ENCODE measurements at regions not wholly inside any gene's neighbourhood (a gene's known extent, or its start where the extent isn't known, plus 50 kb on each side); places are given as distances from the start of the nearest gene placed in this dataset.

DNA sequence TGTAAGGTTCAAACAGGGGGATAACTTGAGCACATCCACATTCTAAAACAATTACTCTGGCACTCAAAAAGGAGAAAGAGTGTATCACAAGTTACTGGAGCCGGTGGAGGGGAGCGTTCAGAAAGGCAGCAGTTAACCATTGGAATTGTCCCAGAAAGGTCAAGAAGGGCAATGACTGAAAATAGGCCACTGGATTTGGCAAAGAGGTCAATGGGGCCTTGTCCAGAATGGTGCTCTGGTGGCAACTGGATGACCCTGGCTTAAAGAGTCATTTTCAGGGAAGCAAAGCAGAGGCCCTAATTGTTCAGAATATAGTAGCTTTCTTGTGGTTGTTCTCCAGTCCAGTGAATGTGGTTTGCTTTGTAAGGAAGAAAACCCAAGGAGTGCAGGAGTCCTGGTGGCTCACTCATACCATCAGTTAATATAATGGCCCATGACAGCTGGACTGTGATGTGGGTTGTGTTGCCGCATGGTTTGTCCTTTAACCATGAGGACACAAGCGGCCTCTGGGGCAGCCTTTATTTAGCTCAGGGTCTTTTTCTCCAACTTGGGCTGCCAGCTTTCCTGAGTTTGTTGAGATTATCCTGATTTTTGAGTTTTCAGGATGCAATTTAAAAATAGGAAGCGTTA lies 142.8 kb upstream of the PELI2 start:
- intact Hi-C loops (cut with DNase I; ENCODE audit: low total_unique reads) (no loop called here), in situ Hi-C loops (cut with MboI; ENCODE audit: low pct_ligation_motif_present in 1 of 4, low pct_unique_long_range_greater_than_20kb in 1 of 4, low sequenced_read_pairs in 3 of 4) (no loop called here)
- DNase-seq: no peak
- no peaks in the 10 kb centered on the region for H3K9me3 ChIP-seq
- peaks cover 8 to 17% (median 10%) of the 10 kb centered on the region in 4 donors for H3K4me1 ChIP-seq
- H3K36me3 ChIP-seq: no peaks in the 10 kb centered on the region
- WGBS, 2 donors (ENCODE audit: low coverage in 1 of 2): 90 to 100% methylated on average over 5 of the region's 5 CpGs
- H3K27me3 ChIP-seq: no peaks in the 10 kb centered on the region
- peak overlapping the region; percentile 47 to 64 (median 60) for H3K27ac ChIP-seq
- no peak overlapping the region for H3K4me3 ChIP-seq
- TF ChIP-seq POLR2AphosphoS5 (IDR thresholded peaks at IDR 0.05) (no peak), POLR2A (IDR thresholded peaks at IDR 0.05) (no peak), EP300 (IDR thresholded peaks at IDR 0.05; ENCODE audit: low read depth) (no peak)
- TF ChIP-seq, protein P1, sequence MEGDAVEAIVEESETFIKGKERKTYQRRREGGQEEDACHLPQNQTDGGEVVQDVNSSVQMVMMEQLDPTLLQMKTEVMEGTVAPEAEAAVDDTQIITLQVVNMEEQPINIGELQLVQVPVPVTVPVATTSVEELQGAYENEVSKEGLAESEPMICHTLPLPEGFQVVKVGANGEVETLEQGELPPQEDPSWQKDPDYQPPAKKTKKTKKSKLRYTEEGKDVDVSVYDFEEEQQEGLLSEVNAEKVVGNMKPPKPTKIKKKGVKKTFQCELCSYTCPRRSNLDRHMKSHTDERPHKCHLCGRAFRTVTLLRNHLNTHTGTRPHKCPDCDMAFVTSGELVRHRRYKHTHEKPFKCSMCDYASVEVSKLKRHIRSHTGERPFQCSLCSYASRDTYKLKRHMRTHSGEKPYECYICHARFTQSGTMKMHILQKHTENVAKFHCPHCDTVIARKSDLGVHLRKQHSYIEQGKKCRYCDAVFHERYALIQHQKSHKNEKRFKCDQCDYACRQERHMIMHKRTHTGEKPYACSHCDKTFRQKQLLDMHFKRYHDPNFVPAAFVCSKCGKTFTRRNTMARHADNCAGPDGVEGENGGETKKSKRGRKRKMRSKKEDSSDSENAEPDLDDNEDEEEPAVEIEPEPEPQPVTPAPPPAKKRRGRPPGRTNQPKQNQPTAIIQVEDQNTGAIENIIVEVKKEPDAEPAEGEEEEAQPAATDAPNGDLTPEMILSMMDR (IDR thresholded peaks at IDR 0.05): no peak

DNA sequence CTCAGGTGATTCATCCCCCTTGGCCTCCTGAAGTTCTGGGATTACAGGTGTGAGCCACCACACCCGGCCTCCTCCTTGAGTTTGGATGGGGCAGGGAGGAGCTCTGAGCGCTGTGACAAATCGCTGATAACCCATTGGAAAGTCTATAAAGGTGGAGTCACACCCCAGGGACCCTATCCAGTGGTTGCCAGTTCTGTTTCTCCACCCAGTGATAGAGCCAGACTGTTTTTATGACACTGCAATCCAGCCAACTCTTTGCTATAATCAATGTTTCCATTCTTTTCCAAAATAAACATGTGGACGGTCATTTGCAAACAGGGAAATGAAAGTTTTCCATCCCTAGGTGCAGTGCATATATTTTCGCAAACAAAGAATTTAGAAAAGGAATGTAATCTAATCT lies 142.0 kb upstream of the PELI2 start:
- H3K4me3 ChIP-seq: no peak overlapping the region
- no peaks in the 10 kb centered on the region for H3K9me3 ChIP-seq
- WGBS, 2 donors (ENCODE audit: low coverage in 1 of 2): 41 to 56% methylated on average over 2 to 5 of the region's 5 CpGs
- peak overlapping the region; percentile 47 to 64 (median 60) for H3K27ac ChIP-seq
- in situ Hi-C loops (cut with MboI; ENCODE audit: low pct_ligation_motif_present in 1 of 4, low pct_unique_long_range_greater_than_20kb in 1 of 4, low sequenced_read_pairs in 3 of 4): no loop called here
- intact Hi-C loops (cut with DNase I; ENCODE audit: low total_unique reads): no loop called here
- peak; percentile 83 for DNase-seq
- no peaks in the 10 kb centered on the region for H3K27me3 ChIP-seq
- peaks cover 8 to 17% (median 10%) of the 10 kb centered on the region in 4 donors for H3K4me1 ChIP-seq
- no peaks in the 10 kb centered on the region for H3K36me3 ChIP-seq
- TF ChIP-seq EP300 (IDR thresholded peaks at IDR 0.05; ENCODE audit: low read depth): peak; percentile 25
- TF ChIP-seq POLR2AphosphoS5 (IDR thresholded peaks at IDR 0.05): peak in 2 of 3 donors; percentile 29 to 44
- no peak for TF ChIP-seq POLR2A (IDR thresholded peaks at IDR 0.05)

DNA sequence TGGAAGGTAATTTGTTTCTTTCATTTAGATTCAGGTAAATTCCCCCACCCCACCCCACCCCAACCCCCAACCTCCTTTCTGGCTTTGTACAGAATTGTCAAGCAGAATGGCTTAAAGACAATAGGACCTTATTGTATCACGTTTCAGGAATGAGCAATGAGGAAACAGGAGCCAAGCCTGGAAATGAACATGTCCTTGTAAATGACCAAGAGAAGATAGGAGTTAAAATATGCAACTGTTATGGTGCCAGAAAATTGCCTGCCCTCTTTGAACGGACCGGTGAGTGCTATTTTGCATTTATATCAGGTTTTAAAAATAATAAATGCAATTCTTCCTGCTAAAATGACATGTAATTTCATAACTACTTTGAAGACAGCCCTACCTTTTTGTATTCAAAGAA lies 141.6 kb upstream of the PELI2 start:
- intact Hi-C loops (cut with DNase I; ENCODE audit: low total_unique reads) (no loop called here), in situ Hi-C loops (cut with MboI; ENCODE audit: low pct_ligation_motif_present in 1 of 4, low pct_unique_long_range_greater_than_20kb in 1 of 4, low sequenced_read_pairs in 3 of 4) (no loop called here)
- Histone ChIP-seq H3K27ac (peak overlapping the region; percentile 45 to 62 (median 53)), H3K4me3 (no peak overlapping the region), H3K4me1 (peaks cover 8 to 17% (median 10%) of the 10 kb centered on the region in 4 donors), H3K27me3 (no peaks in the 10 kb centered on the region), H3K9me3 (no peaks in the 10 kb centered on the region), H3K36me3 (no peaks in the 10 kb centered on the region)
- TF ChIP-seq POLR2A (IDR thresholded peaks at IDR 0.05) (no peak), POLR2AphosphoS5 (IDR thresholded peaks at IDR 0.05) (no peak), EP300 (IDR thresholded peaks at IDR 0.05; ENCODE audit: low read depth) (no peak)
- TF ChIP-seq, protein P1 (IDR thresholded peaks at IDR 0.05): no peak
- DNase-seq: peak; percentile 26
- WGBS, 2 donors (ENCODE audit: low coverage in 1 of 2): 23 to 26% methylated on average over 3 of the region's 3 CpGs

DNA sequence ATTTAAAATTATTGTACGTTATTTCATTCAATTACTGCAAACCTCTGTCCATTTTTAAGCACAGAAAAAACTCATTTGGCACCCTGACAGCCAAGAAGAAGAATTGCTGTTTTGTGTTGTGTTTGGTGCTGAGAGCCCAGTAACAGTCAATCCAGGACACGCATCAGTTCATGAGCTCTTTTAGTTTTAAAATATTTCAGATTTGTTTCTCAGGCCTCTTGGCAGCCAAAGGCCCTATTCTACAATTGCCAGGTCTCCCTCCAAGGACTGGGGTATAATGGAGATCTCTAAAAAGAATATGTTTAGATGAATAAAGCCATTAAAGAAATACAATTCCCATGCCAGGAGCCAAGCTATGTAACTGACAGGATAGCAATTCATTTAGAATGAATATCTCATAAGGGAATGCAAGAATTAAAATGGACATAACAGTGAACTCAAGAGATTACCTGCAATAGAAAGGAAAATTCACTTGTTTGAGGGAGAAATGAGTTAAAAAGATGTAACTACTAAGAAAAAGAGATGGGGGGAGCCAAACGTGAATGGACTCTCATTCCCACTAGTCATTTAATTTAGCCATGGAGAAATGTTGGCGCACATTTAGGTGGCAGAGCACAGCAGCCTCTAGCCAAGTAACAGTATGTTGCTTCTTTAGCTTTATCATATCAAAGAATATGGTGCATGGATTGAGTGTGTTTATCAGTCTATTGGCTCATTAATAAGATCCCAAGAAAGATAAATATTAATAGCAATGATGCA lies 140.6 kb upstream of the PELI2 start:
- no peaks in the 10 kb centered on the region for H3K36me3 ChIP-seq
- H3K4me3 ChIP-seq: no peak overlapping the region
- 73% methylated on average over 4 of the region's 4 CpGs for WGBS, 2 donors (ENCODE audit: low coverage in 1 of 2)
- no peak for DNase-seq
- no peaks in the 10 kb centered on the region for H3K9me3 ChIP-seq
- H3K4me1 ChIP-seq: peaks cover 8 to 17% (median 10%) of the 10 kb centered on the region in 4 donors
- in situ Hi-C loops (cut with MboI; ENCODE audit: low pct_ligation_motif_present in 1 of 4, low pct_unique_long_range_greater_than_20kb in 1 of 4, low sequenced_read_pairs in 3 of 4): no loop called here
- no peaks in the 10 kb centered on the region for H3K27me3 ChIP-seq
- intact Hi-C loops (cut with DNase I; ENCODE audit: low total_unique reads): no loop called here
- peak overlapping the region in 3 of 4 donors; percentile 45 to 59 (median 47) for H3K27ac ChIP-seq
- no peak for TF ChIP-seq EP300 (IDR thresholded peaks at IDR 0.05; ENCODE audit: low read depth)
- TF ChIP-seq POLR2A (IDR thresholded peaks at IDR 0.05): no peak
- TF ChIP-seq, protein P1 (IDR thresholded peaks at IDR 0.05): no peak
- TF ChIP-seq POLR2AphosphoS5 (IDR thresholded peaks at IDR 0.05): no peak
